Prostate gland (tissue), 2 donors: ENCODE measurements at regions not wholly inside any gene's neighbourhood (a gene's known extent, or its start where the extent isn't known, plus 50 kb on each side); places are given as distances from the start of the nearest gene placed in this dataset.

Experiments
- DNase-seq: peaks from one replicate; pipeline ENCODE4 v3.0.0-alpha.2; 2019; ENCODE audit warnings: low spot score
- H3K27ac ChIP-seq, 2 donors: fragments of 200-600 bp; sonication (generic); 2 replicates each; pipeline ENCODE4 v1.5.1; 2017 to 2019
- H3K27me3 ChIP-seq: fragments of 200-600 bp; sonication (generic); replicated peaks from 2 replicates; pipeline ENCODE4 v1.5.1; 2019; ENCODE audit not compliant: insufficient read depth
- H3K36me3 ChIP-seq, 2 donors: fragments of 200-600 bp; sonication (generic); 1 replicate in 1 of 2; 2 replicates in 1 of 2; pipeline versions ENCODE4 v1.5.1 to v1.8.1; 2017 to 2019
- H3K4me1 ChIP-seq: fragments of 200-600 bp; sonication (generic); replicated peaks from 2 replicates; pipeline ENCODE4 v1.5.1; 2019
- H3K4me3 ChIP-seq, 2 donors: fragments of 200-600 bp; sonication (generic); 2 replicates each; pipeline ENCODE4 v1.5.1; 2017 to 2019
- H3K9me3 ChIP-seq: fragments of 200-600 bp; sonication (generic); 2 replicates; pipeline ENCODE4 v1.5.1; 2017
- CTCF ChIP-seq, 4 experiments: fragments of 200-600 bp in 2 of 4; fragments of 450-650 bp in 2 of 4; sonication (generic) in 2 of 4; IDR thresholded peaks; 1 replicate in 3 of 4; 2 replicates in 1 of 4; pipeline ENCODE4 v1.5.1; 2016 to 2019; ENCODE audit warnings: antibody characterized with exemption in 4 of 4, mild to moderate bottlenecking in 2 of 4, moderate library complexity in 2 of 4
- POLR2A ChIP-seq: fragments of 450-650 bp; IDR thresholded peaks from one replicate; pipeline ENCODE4 v1.6.1; 2016; ENCODE audit warnings: antibody characterized with exemption, mild to moderate bottlenecking
- POLR2AphosphoS5 ChIP-seq: sonication (generic); formaldehyde crosslinking; IDR thresholded peaks from one replicate; pipeline ENCODE4 v1.6.1; 2017; ENCODE audit warnings: antibody characterized with exemption
- WGBS: methylation state at CpG from one replicate; pipeline ENCODE4 v1.1.5; 2018; 5-methylcytosine and 5-hydroxymethylcytosine counted together
- intact Hi-C: fragments of 100-400 bp; cut with DNase I; formaldehyde crosslinking; loops from one replicate; pipeline ENCODE4 v1.14.2; 2022

GRCh38 chr5:77852068-77852513, 76.0 kb upstream of the TBCA start:
- no peak for DNase-seq
- WGBS = 6% methylated on average over 13 of the region's 13 CpGs
- H3K27ac ChIP-seq = no peak overlapping the region
- H3K27me3 ChIP-seq = peaks cover 13% of the 10 kb centered on the region
- TF ChIP-seq POLR2A (no peak), POLR2AphosphoS5 (no peak), CTCF (IDR thresholded peaks at IDR 0.05) (no peak)
- intact Hi-C loops = no loop called here
- no peaks in the 10 kb centered on the region for H3K9me3 ChIP-seq
- peak overlapping the region; percentile 25 to 34 for H3K4me3 ChIP-seq
- H3K4me1 ChIP-seq = peaks cover 4% of the 10 kb centered on the region
- H3K36me3 ChIP-seq = no peaks in the 10 kb centered on the region

- no peak overlapping the region for H3K27ac ChIP-seq
- H3K4me1 ChIP-seq = peaks cover 4% of the 10 kb centered on the region
- H3K4me3 ChIP-seq = peak overlapping the region; percentile 25 to 34
- DNase-seq = no peak
- no peak for TF ChIP-seq POLR2A
- no peak for TF ChIP-seq CTCF (IDR thresholded peaks at IDR 0.05)
- TF ChIP-seq POLR2AphosphoS5 = no peak
- H3K36me3 ChIP-seq = no peaks in the 10 kb centered on the region
- H3K9me3 ChIP-seq = no peaks in the 10 kb centered on the region
- peaks cover 13% of the 10 kb centered on the region for H3K27me3 ChIP-seq
- 14% methylated on average over 63 of the region's 89 CpGs for whole genome bisulfite sequencing
- intact Hi-C loops = no loop called here
These were observed 75.3 kb upstream of the TBCA start for GRCh38 chr5:77851176-77852067.

- Histone ChIP-seq H3K27ac (no peak overlapping the region), H3K4me1 (peaks cover 4% of the 10 kb centered on the region), H3K36me3 (no peaks in the 10 kb centered on the region), H3K4me3 (peak overlapping the region; percentile 25 to 34), H3K9me3 (no peaks in the 10 kb centered on the region), H3K27me3 (peaks cover 13% of the 10 kb centered on the region)
- no peak for DNase-seq
- TF ChIP-seq POLR2AphosphoS5 (no peak), CTCF (IDR thresholded peaks at IDR 0.05) (no peak), POLR2A (no peak)
- intact Hi-C loops = no loop called here
- 82% methylated on average over 30 of the region's 30 CpGs for WGBS
These were observed 74.5 kb upstream of the TBCA start for GRCh38 chr5:77850536-77851175.

GRCh38 chr5:77849308-77849900, 73.3 kb upstream of the TBCA start:
- Histone ChIP-seq H3K4me3 (no peak overlapping the region), H3K27me3 (peaks cover 12% of the 10 kb centered on the region), H3K27ac (no peak overlapping the region), H3K36me3 (no peaks in the 10 kb centered on the region), H3K4me1 (peaks cover 7% of the 10 kb centered on the region), H3K9me3 (no peaks in the 10 kb centered on the region)
- no peak for DNase-seq
- intact Hi-C loops = no loop called here
- TF ChIP-seq POLR2A (no peak), POLR2AphosphoS5 (no peak), CTCF (IDR thresholded peaks at IDR 0.05) (no peak)
- 96% methylated on average over 6 of the region's 6 CpGs for WGBS
